ENCODE measurements at regions not wholly inside any gene's neighbourhood (a gene's known extent, or its start where the extent isn't known, plus 50 kb on each side); places are given as distances from the start of the nearest gene placed in this dataset.

- DNase-seq (ENCODE audit: low read depth, low spot score) = no peak
These were observed 394.2 kb downstream of the NUAK1 start for GRCh38 chr12:105744371-105745058.

GRCh38 chr12:105745811-105746210 is 392.9 kb downstream of the NUAK1 start:
- no peak for DNase-seq (ENCODE audit: low read depth, low spot score)

- DNase-seq (ENCODE audit: low read depth, low spot score) = no peak
These were observed 389.8 kb downstream of the NUAK1 start for GRCh38 chr12:105748806-105749600.

- no peak for DNase-seq (ENCODE audit: low read depth, low spot score)
These were observed 388.7 kb downstream of the NUAK1 start for GRCh38 chr12:105750096-105750495.

- no peak for DNase-seq (ENCODE audit: low read depth, low spot score)
These were observed 384.4 kb downstream of the NUAK1 start for GRCh38 chr12:105754313-105754712.

- no peak for DNase-seq (ENCODE audit: low read depth, low spot score)
These were observed 381.8 kb downstream of the NUAK1 start for GRCh38 chr12:105756961-105757360.

GRCh38 chr12:105759149-105759548 is 379.6 kb downstream of the NUAK1 start:
- DNase-seq (ENCODE audit: low read depth, low spot score) = no peak

- no peak for DNase-seq (ENCODE audit: low read depth, low spot score)
These were observed 377.7 kb downstream of the NUAK1 start for GRCh38 chr12:105761075-105761474.

GRCh38 chr12:105764216-105764835 is 374.4 kb downstream of the NUAK1 start:
- no peak for DNase-seq (ENCODE audit: low read depth, low spot score)

- no peak for DNase-seq (ENCODE audit: low read depth, low spot score)
These were observed 373.4 kb downstream of the NUAK1 start for GRCh38 chr12:105765053-105766014.

GRCh38 chr12:105766029-105766428 is 372.7 kb downstream of the NUAK1 start:
- DNase-seq (ENCODE audit: low read depth, low spot score) = no peak

- no peak for DNase-seq (ENCODE audit: low read depth, low spot score)
These were observed 369.3 kb downstream of the NUAK1 start for GRCh38 chr12:105769486-105769885.

GRCh38 chr12:105773471-105773870 is 365.3 kb downstream of the NUAK1 start:
- DNase-seq (ENCODE audit: low read depth, low spot score) = no peak

- DNase-seq (ENCODE audit: low read depth, low spot score) = no peak
These were observed 364.7 kb downstream of the NUAK1 start for GRCh38 chr12:105774037-105774436.

GRCh38 chr12:105775343-105775742 is 363.4 kb downstream of the NUAK1 start:
- DNase-seq (ENCODE audit: low read depth, low spot score) = no peak

- no peak for DNase-seq (ENCODE audit: low read depth, low spot score)
These were observed 354.5 kb downstream of the NUAK1 start for GRCh38 chr12:105783983-105784947.

- no peak for DNase-seq (ENCODE audit: low read depth, low spot score)
These were observed 345.3 kb downstream of the NUAK1 start for GRCh38 chr12:105793421-105793820.

- DNase-seq (ENCODE audit: low read depth, low spot score) = no peak
These were observed 340.4 kb downstream of the NUAK1 start for GRCh38 chr12:105798256-105798845.

- no peak for DNase-seq (ENCODE audit: low read depth, low spot score)
These were observed 339.7 kb downstream of the NUAK1 start for GRCh38 chr12:105799103-105799502.

GRCh38 chr12:105801351-105801750 is 337.4 kb downstream of the NUAK1 start:
- DNase-seq (ENCODE audit: low read depth, low spot score) = no peak
